GM18498 (cell line): ENCODE measurements at regions not wholly inside any gene's neighbourhood (a gene's known extent, or its start where the extent isn't known, plus 50 kb on each side); places are given as distances from the start of the nearest gene placed in this dataset.

Experiments used
- ATAC-seq: cut with Tn5 transposase; IDR thresholded peaks from one replicate; pipeline ENCODE4 v1.9.1; 2021; ENCODE audit warnings: mild to moderate bottlenecking, moderate library complexity; ENCODE audit not compliant: unreplicated experiment

DNA sequence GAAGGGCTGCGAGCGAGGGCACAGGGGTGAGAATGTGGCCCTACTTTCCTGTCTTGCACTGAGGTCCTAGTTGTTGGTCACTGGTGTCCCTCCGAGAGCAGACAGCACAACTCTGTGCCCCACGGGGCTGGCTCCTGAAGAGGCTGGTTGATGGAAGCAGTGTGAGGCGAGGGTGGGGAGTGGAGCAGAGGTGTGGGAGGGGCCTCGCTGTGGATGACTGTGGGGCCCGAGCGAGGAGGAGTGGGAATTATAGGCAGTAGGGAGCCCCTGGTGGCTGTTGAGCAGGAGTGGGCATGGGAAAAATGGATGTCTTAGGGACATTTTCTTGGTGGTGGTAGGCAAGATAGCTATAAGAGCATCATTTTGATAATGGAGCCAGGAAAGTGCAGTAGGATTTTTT lies 660.5 kb upstream of the HS6ST1 start:
- no peak for ATAC-seq

- ATAC-seq: no peak
Observed at GRCh38 chr2:128980475-128980874, 661.8 kb upstream of the HS6ST1 start.

DNA sequence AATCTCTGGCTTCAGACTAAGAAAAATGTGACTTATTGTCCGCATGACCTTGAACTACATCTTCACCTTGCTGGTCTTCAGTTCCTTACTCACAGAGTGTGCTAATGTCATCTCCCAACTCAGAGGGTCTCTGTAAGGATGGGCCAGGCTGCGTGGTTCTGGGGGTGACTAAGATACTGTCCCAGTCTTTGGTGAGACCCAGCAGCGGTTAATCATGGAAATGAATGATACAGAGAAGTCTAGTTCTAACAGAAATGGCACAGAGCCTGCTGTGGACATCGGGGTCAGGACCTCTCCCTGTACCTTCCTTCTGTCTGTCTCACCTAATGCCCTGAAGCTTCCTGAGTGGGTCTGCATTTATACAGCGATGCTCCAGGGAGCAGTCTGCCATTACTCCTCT lies 662.7 kb upstream of the HS6ST1 start:
- ATAC-seq: no peak

- ATAC-seq: no peak
Observed at GRCh38 chr2:128982001-128982400, 663.3 kb upstream of the HS6ST1 start.

DNA sequence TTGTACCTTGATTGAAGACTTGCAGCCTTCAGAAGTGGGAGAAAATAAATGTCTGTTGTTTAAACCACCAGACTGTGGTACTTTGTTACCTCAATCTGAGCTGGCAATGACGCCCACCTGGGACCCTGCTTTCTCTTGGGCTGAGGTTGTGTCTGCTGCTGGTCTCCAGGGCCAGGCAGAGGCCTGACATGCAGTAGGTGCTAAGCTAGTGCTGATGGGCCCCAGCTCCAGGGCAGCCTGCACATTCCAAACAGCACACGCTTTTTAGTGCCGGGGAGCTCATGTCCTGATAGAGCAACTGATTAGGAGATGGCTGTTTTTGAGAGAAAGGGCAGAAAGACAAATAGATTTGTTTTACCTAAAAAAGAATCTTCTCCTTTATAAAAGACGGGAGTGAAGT lies 664.0 kb upstream of the HS6ST1 start:
- ATAC-seq: no peak

- no peak for ATAC-seq
Observed at GRCh38 chr2:128983094-128983493, 664.4 kb upstream of the HS6ST1 start.

DNA sequence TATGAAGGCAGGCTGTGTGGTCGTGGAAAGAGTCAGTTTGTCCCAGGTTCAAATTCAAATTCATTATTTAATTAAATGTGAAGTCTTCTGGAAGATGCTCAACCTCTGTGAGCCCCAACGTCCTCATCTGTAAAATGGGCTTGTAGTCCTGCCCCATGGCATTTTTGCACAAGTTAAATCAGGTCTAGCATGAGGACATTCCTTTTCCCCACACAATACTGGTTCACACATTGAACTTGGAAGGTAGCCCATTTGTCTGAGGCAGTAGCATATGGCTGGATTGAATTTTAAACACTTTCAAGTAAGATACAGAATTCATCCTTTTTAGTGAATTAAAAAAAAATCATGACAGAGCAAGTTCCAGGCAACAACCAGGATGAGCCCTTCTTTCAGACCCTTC lies 665.4 kb upstream of the HS6ST1 start:
- ATAC-seq: no peak

DNA sequence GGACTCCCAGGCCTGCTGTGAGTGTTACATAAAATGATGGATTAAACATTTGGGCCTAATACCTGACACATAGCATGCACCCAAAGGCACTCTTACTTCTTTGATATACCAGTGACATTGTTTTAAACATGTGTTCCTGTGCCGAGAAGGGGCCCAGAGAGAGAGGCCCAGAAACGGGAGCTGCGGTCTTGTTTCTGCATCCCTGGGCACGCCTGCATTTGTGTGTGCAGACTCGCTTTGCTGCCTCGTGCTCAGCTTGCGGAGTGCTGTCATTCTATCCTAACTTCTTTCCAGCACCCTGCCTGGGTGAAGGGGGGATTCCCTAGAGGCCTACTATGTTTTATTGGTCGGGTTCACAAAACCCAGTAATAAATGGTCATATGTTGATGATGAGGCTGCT lies 666.2 kb upstream of the HS6ST1 start:
- ATAC-seq: no peak

DNA sequence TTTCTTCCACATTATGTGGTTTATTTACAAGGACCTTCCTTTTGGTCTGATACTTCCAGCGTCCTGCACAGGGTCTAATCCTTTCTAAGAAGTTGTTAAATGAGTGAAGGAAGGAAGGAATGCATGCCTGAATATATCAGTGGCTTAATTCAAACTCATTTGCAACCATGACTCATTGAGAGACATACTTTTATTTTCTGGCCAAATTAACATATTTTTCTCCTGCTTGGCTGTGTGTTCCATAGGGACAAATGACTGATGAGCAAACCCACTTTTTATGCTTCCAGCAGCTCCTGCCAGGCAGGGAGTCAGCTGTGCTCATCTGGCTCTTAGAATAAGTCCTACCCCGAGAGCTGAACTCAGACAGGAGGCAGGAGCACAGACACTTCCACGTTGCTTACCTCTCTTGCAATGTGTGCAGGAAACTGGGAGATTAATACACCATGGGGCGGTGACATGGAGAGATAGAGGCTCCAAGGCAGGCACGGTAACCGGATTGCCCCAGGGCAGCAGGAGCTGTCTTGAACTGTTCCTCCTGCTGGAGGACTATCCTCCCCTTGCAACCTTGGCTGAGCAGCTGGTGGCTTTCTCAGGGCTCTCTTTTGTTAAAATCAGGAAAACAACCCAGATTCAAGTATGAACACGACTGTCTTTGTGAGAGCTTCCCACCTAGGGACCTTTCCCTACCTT lies 667.5 kb upstream of the HS6ST1 start:
- ATAC-seq: no peak

DNA sequence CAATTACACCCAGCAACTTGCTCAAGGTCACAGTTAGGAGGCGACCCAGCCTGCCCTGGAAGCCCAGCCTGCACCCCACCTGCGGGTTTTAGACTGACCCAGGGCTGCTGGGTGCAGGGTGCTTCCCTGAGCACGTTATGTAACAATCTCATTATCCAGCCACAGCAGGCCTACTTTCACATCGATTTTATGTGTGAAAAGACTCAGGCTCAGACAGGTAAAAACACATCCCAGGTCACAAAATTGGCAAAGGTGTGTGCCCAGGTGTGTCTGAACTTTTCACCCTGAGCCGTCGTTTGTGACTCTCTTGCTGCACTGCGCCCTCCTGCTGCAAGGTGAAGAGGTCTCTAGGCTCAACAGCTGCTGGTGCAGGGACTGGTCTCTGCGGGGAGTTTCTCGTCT lies 668.2 kb upstream of the HS6ST1 start:
- no peak for ATAC-seq

GRCh38 chr2:128988326-128988725 lies 669.7 kb upstream of the HS6ST1 start:
- no peak for ATAC-seq

- no peak for ATAC-seq
Observed at GRCh38 chr2:128988967-128989366, 670.3 kb upstream of the HS6ST1 start.

DNA sequence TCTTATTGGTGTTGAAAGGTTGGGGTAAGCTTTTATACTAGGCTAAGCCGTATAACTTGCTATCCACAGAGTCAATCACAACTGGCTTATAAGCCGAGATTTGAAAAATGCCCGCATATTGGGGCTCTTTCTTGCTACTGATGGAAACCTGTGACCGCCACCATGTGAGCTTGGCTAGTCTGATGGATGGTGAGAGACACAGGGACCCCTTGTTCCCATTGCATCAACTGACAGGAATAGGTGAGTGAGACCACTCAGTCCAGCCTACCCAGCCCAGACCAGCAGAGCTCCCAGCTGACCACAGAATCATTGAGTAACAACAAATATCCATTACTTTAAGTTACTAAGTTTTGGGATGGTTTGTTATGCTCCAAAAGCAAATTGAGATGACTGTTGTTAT lies 676.4 kb upstream of the HS6ST1 start:
- ATAC-seq: no peak

GRCh38 chr2:128996078-128996477 lies 677.4 kb upstream of the HS6ST1 start:
- ATAC-seq: no peak

- no peak for ATAC-seq
Observed at GRCh38 chr2:128997166-128997866, 678.6 kb upstream of the HS6ST1 start.

DNA sequence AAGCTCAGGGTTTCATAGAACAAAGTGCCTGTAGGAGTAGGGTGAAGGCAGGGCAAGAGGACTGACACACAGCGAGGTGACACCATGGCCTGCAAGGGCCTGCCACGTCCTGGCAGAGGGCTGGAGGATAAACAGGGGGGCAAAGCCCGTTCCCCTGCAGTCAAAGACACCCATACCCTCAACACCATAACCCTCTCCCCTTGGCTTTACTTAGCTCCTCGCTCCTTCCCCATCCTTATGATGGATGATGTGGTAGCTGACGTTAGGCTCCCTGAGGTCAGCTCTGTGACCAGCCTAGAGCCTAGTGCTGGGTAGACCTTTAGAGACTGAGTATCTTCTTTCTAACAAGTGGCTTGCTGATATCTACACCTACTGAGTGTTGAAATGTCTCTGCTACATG lies 683.3 kb upstream of the HS6ST1 start:
- ATAC-seq: no peak

GRCh38 chr2:129002751-129003150 lies 684.1 kb upstream of the HS6ST1 start:
- ATAC-seq: no peak

DNA sequence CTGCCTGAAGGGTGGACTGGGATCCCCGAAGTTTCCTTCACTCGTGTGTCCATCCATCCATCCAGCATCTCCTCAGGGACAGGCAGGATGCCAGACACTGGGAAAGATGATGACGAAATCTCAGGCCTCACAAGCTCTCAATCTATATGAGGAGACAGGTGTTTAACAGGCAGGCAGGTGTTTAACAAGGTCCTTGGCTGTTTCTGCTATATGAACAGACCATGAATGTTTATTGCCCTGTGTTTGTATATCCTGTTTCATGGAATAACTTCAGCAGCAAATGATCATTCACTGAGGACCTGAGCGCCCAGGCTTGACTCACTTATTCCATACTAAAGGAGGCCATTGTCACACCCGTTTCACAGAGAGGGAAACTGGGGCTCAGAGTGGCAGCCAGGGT lies 685.8 kb upstream of the HS6ST1 start:
- ATAC-seq: no peak

- ATAC-seq: no peak
Observed at GRCh38 chr2:129004940-129005490, 686.3 kb upstream of the HS6ST1 start.

DNA sequence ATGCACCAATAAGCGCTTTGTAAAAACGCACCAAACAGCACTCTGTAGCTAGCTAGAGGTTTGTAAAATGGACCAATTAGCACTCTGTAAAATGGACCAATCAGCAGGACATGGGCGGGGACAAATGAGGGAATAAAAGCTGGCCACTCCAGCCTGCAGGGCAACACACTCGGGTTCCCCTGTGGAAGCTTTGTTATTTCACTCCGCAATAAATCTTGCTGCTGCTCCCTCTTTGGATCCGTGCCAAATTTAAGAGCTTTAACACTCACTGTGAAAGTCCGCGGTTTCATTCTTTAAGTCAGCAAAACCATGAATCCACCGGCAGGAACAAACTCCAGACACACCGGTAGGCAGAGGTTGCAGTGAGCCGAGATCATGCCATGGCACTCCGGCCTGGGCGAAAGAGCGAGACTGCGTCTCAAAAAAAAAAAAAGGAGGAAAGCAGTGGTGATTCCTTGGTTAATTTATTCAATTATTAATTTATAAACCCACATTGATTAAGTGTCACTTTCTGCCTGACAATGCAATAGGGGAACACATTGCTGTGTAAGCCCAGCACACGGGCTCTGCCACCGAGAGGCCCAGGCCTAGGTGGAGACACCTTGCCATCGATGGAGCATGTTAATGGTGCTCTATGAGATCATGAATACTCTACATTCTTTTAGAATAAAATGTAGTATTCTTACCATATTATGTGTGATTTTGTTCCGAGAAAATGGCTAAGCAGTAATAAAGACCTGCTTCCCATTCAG lies 687.6 kb upstream of the HS6ST1 start:
- no peak for ATAC-seq

- ATAC-seq: no peak
Observed at GRCh38 chr2:129006901-129007300, 688.2 kb upstream of the HS6ST1 start.
